ENCODE measurements at regions not wholly inside any gene's neighbourhood (a gene's known extent, or its start where the extent isn't known, plus 50 kb on each side); places are given as distances from the start of the nearest gene placed in this dataset.

- no peak for TF ChIP-seq CTCF (IDR thresholded peaks at IDR 0.05)
- no peak for TF ChIP-seq POLR2A (IDR thresholded peaks at IDR 0.05)
Observed at GRCh38 chrX:97763391-97763790, 879.7 kb downstream of the RPA4 start.
